Eye (tissue), 1 donor: ENCODE measurements at regions not wholly inside any gene's neighbourhood (a gene's known extent, or its start where the extent isn't known, plus 50 kb on each side); places are given as distances from the start of the nearest gene placed in this dataset.

Experiments used
- DNase-seq: peaks from one replicate; pipeline ENCODE4 v3.0.0-alpha.2; 2015

- DNase-seq = no peak
Measured at GRCh38 chr6:105901583-105901982, 184.6 kb upstream of the PRDM1 start.

- DNase-seq = peak; percentile 38
Measured at GRCh38 chr6:105900125-105900937, 185.8 kb upstream of the PRDM1 start.

GRCh38 chr6:105898286-105898685, 187.8 kb upstream of the PRDM1 start:
- no peak for DNase-seq

- no peak for DNase-seq
Measured at GRCh38 chr6:105897131-105897530, 189.0 kb upstream of the PRDM1 start.

- DNase-seq = no peak
Measured at GRCh38 chr6:105896821-105897095, 189.4 kb upstream of the PRDM1 start.

GRCh38 chr6:105896052-105896820, 189.9 kb upstream of the PRDM1 start:
- DNase-seq = no peak

- no peak for DNase-seq
Measured at GRCh38 chr6:105894556-105894955, 191.6 kb upstream of the PRDM1 start.

GRCh38 chr6:105893741-105894140, 192.4 kb upstream of the PRDM1 start:
- no peak for DNase-seq

GRCh38 chr6:105892577-105893262, 193.4 kb upstream of the PRDM1 start:
- DNase-seq = no peak

GRCh38 chr6:105890521-105891244, 195.5 kb upstream of the PRDM1 start:
- DNase-seq = no peak

GRCh38 chr6:105889902-105890301, 196.2 kb upstream of the PRDM1 start:
- DNase-seq = no peak

GRCh38 chr6:105886814-105887544, 199.2 kb upstream of the PRDM1 start:
- no peak for DNase-seq

- peak; percentile 26 for DNase-seq
Measured at GRCh38 chr6:105886066-105886813, 199.9 kb upstream of the PRDM1 start.

GRCh38 chr6:105884426-105884825, 201.7 kb upstream of the PRDM1 start:
- DNase-seq = no peak

GRCh38 chr6:105884011-105884410, 202.1 kb upstream of the PRDM1 start:
- DNase-seq = no peak

GRCh38 chr6:105882828-105883227, 203.3 kb upstream of the PRDM1 start:
- no peak for DNase-seq

- no peak for DNase-seq
Measured at GRCh38 chr6:105882121-105882803, 203.9 kb upstream of the PRDM1 start.

GRCh38 chr6:105881608-105882007, 204.5 kb upstream of the PRDM1 start:
- DNase-seq = no peak

- no peak for DNase-seq
Measured at GRCh38 chr6:105880030-105880492, 206.1 kb upstream of the PRDM1 start.

- no peak for DNase-seq
Measured at GRCh38 chr6:105879146-105879545, 207.0 kb upstream of the PRDM1 start.
